Hepatocyte (in vitro differentiated cells): ENCODE measurements at regions not wholly inside any gene's neighbourhood (a gene's known extent, or its start where the extent isn't known, plus 50 kb on each side); places are given as distances from the start of the nearest gene placed in this dataset.

Experiments used
- CTCF ChIP-seq: fragments of 200-600 bp; sonication (generic); IDR thresholded peaks from 2 replicates; pipeline ENCODE4 v1.5.1; 2016; ENCODE audit warnings: antibody characterized with exemption, mild to moderate bottlenecking; ENCODE audit not compliant: poor library complexity
- EZH2 ChIP-seq: fragments of 200-600 bp; sonication (generic); IDR thresholded peaks from 2 replicates; pipeline ENCODE4 v1.6.1; 2016; ENCODE audit warnings: antibody characterized with exemption, mild to moderate bottlenecking, borderline replicate concordance
- EZH2phosphoT487 ChIP-seq: fragments of 200-600 bp; sonication (generic); IDR thresholded peaks from one replicate; pipeline ENCODE4 v1.6.1; 2018; ENCODE audit warnings: antibody characterized with exemption, mild to moderate bottlenecking, low read depth, moderate library complexity; ENCODE audit not compliant: unreplicated experiment, severe bottlenecking

- TF ChIP-seq EZH2, result no peak
- TF ChIP-seq CTCF, result no peak
- no peak for TF ChIP-seq EZH2phosphoT487
Observed at GRCh38 chr7:153701678-153702077, 350.5 kb upstream of the DPP6 start.
